Adrenal gland (tissue), 5 donors: ENCODE measurements at regions not wholly inside any gene's neighbourhood (a gene's known extent, or its start where the extent isn't known, plus 50 kb on each side); places are given as distances from the start of the nearest gene placed in this dataset.

ENCODE experiments used
- POLR2A ChIP-seq, 2 donors: fragments of 450-650 bp; IDR thresholded peaks; one replicate each; pipeline ENCODE4 v1.6.1; 2017; ENCODE audit warnings: antibody characterized with exemption in 2 of 2, mild to moderate bottlenecking in 2 of 2, moderate library complexity in 1 of 2
- TF ChIP-seq, protein P1 (sequence below), 6 experiments: fragments of 450-650 bp in 4 of 6; fragments of 200-600 bp in 2 of 6; sonication (generic) in 1 of 6; IDR thresholded peaks; 1 replicate in 5 of 6; 2 replicates in 1 of 6; pipeline versions ENCODE4 v1.5.1 to v1.8.0; 2016 to 2021; ENCODE audit warnings: antibody characterized with exemption in 6 of 6, mild to moderate bottlenecking in 2 of 6, moderate library complexity in 1 of 6
- donor health status: DM: no; HTN: no; CAD: no.

DNA sequence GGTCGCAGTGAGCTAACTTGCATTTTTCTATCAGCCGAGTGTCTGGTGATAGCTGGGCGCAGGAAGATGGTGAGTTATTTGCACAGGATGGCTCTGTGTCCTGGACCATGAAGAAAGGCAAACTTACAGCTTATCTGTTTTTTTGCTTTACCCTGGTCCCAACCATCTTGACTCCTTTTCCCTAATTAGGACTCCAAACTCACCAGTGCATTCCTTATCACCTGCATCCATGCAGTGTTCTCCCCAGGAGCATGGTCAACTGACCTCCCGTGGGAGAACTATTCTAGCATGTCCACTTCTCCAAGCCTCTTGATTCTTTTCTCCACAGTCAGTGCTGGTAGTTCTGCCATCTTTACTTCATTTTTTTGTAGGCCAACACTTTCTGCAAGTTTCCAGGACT lies 68.2 kb upstream of the WWC2 start:
- TF ChIP-seq, protein P1, sequence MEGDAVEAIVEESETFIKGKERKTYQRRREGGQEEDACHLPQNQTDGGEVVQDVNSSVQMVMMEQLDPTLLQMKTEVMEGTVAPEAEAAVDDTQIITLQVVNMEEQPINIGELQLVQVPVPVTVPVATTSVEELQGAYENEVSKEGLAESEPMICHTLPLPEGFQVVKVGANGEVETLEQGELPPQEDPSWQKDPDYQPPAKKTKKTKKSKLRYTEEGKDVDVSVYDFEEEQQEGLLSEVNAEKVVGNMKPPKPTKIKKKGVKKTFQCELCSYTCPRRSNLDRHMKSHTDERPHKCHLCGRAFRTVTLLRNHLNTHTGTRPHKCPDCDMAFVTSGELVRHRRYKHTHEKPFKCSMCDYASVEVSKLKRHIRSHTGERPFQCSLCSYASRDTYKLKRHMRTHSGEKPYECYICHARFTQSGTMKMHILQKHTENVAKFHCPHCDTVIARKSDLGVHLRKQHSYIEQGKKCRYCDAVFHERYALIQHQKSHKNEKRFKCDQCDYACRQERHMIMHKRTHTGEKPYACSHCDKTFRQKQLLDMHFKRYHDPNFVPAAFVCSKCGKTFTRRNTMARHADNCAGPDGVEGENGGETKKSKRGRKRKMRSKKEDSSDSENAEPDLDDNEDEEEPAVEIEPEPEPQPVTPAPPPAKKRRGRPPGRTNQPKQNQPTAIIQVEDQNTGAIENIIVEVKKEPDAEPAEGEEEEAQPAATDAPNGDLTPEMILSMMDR (IDR thresholded peaks at IDR 0.05): no peak
- no peak for TF ChIP-seq POLR2A (IDR thresholded peaks at IDR 0.05)
